ENCODE measurements at regions not wholly inside any gene's neighbourhood (a gene's known extent, or its start where the extent isn't known, plus 50 kb on each side); places are given as distances from the start of the nearest gene placed in this dataset.
"Not testable (repeated sequence)": the region's sequence is repeated elsewhere in the genome, so short reads cannot be mapped to it uniquely, and the experiment has no call there.

DNA sequence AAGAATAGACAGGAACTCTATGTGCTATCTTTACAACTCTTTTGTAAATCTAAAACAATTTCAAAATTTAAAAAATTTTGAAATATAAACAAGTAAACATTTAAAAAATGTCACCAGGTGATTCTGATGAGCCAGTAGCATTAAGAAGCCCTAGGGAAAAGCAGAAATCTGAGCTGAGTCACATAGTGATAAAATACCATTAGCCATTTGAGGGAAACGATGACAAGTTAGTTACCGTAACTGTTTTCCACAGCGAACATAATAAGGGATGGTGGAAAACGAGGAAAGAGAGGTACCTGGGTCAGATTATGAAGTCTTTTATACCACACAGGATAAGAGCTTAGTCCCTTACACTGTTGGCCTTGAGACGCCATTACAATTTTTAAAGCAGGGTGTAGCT, 55.5 kb downstream of the PRR15 start:
- DNase-seq (ENCODE audit: low read depth in 2 of 2): no peak

GRCh38 chr7:29619848-29620555, 56.4 kb downstream of the PRR15 start:
- no peak for DNase-seq (ENCODE audit: low read depth in 2 of 2)

DNA sequence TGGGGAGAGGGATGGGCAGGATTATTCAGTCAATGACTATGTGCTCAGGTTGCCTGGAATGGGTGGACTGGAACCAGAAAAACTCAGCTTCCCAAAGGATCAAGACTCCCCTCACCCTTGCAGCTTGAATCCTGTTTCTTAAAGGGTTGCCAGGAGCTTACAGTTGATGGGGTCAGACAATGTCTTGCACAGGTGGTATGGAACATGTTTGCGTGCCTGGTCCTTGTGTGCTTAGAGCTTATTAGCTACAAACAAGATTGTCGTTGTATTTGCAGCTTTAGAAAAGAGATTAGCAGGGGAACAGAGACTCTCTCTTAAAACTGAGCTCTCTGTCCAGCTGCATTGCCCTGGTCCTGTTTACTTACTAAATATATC, 56.9 kb downstream of the PRR15 start:
- no peak for DNase-seq (ENCODE audit: low read depth in 2 of 2)

DNA sequence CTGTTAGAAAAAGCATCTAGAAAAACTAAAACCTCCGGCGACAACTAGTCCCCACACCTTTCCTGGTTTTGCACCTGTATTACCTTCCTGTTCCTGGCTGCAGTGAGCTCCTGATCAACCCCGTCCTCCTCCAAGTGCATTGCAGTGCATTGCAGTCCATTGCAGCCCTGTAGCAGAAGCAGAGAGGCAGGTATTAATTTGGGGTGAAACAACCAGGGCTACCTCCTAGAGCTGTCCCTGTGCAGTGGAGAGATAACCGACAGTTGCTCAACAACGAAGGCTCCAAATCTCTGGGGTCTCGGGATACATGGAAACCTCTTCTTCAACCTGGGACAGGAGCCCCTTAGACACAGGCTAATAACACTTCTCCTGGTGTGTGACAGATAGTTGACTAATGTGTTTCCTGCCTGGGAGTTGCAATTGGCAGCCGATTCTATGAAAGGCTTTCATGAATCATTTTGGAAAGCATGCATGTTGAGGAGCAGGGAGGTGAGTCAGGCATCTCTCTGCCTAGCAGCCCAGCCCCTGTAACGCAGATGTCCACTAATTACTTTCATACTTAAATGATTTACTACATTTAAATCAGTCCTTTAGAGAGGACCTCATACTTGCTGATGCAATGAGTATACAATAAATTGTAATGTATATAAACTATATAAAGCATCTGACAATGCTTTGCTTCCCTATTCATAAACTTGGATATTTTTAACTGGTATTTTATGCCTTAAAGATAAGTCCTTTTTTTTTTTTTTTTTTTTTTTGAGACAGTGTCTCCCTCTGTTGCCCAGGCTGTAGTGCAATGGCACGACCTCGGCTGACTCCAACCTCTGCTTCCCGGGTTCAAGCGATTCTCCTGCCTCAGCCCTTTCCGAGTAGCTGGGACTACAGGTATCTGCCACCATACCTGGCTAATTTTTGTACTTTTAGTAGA, 59.0 kb downstream of the PRR15 start:
- DNase-seq (ENCODE audit: low read depth in 2 of 2): peak; percentile 95 to 96

- no peak for DNase-seq (ENCODE audit: low read depth in 2 of 2)
These were observed 60.3 kb downstream of the PRR15 start for GRCh38 chr7:29623973-29624372.

DNA sequence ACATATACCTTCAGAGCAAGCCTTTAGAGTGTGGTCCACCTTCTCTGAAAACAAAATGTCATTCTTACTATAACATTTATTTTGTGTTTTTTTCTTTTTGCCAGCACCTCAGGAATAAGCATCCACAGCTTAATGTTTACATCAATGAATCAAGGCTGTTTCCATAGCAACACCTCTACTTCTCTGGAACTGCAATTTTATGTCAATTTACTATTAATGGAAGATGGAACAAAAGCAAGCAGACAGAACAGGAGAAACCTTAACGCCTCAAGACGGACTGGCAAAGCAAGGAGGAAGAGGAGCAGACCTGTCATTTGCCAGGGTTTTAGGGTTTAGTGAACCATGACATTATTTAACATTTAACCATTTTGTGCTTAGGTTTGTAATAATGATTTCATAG, 63.1 kb downstream of the PRR15 start:
- no peak for DNase-seq (ENCODE audit: low read depth in 2 of 2)

GRCh38 chr7:29627631-29628030, 64.0 kb downstream of the PRR15 start:
- no peak for DNase-seq (ENCODE audit: low read depth in 2 of 2)

DNA sequence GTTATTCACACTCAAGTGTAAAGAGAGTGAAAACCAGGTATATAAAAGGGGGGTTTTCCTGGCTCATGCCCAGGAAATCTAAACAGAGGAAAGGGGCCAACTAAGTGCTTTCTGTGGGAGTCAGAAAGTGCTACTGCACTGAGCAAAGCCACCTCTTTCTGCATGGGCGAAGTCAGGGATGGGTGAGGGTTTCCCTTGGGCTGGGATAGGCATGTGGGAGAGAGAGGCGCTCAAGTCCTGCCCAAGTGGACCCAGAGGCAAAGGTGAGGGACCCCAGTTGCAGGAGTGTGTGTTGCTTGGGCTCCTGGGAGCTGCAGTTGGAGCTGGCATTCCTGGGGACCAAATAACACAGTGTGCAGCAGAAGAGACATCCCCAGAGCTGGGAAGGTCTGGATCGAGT, 65.9 kb downstream of the PRR15 start:
- DNase-seq (ENCODE audit: low read depth in 2 of 2): no peak

DNA sequence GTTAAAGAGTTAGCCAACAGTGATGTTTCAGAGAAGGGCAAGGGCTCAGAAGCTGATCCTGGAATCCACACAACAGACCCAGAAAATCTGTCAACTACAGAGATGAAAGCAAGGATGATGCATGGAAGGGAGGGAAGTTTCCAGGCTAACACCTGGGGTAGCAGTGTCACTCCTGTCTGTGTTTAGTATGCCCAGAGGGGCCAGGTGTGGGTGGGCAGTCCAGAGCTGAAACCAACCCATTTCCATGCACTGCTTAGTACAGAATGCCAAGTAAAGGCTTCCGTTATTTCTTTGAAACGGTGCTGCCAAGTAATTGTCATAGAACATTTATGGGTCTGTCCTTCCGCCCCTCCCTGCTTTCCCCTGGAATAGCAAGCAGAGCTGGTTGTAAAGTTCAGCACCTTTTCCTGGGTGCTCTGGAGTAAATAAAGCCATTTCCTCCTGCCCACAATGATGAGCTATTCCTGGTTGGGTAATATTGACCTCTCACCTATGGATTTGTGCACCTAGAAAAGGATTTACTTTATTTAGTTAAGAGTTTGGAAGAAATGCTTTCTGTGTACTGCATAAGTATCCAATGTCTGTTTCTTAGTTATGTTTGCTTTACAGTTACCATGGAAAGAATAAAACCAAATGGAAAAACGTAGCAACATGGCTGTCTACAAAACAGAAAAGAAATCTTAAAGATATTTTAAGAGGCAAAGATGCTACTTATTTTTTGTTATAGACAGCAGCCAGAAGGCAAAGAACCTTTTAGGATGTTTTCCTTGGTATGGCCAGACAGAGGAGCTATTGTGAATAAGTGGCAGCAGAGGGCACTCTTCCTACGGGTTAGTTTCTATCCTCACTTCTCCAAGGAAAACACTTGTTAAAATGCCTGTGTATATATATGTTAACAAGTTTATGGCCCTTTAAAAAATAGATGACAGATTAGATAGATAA, 71.7 kb downstream of the PRR15 start:
- not testable (repeated sequence) for DNase-seq (ENCODE audit: low read depth in 2 of 2)

DNA sequence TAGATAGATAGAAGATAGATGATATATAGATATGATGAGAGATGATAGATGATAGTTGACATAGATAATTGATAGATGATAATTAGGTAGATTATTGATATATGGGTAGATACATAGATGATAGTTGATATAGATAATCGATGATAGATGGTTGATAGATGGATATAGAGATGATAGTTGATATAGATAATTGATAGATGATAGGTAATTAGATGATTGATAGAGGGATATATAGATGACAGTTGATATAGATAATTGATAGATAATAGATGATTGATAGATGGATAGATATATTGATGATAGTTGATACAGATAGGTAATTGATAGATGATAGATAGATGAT, 72.3 kb downstream of the PRR15 start:
- DNase-seq (ENCODE audit: low read depth in 2 of 2): no peak

- DNase-seq (ENCODE audit: low read depth in 2 of 2): no peak
These were observed 73.7 kb downstream of the PRR15 start for GRCh38 chr7:29637374-29637773.

DNA sequence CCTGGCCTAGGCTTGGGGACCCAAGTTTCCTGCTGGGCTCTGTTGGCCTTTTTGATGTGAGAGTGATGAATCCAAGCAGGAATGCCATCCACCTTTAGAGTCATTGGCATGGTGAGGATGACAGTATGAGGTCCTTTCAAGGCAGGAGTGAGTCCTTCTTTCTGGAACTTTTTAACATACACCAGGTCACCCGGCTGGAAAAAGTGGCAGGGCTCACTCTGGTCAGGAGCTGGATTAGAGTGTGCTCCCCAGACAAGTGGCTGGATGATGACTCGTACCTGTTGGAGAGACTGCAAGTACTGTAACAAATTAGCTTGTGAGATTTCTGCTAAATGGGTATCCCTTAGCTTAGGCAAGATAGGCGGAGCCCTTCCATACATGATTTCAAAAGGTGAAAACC, 75.2 kb downstream of the PRR15 start:
- not testable (repeated sequence) for DNase-seq (ENCODE audit: low read depth in 2 of 2)

DNA sequence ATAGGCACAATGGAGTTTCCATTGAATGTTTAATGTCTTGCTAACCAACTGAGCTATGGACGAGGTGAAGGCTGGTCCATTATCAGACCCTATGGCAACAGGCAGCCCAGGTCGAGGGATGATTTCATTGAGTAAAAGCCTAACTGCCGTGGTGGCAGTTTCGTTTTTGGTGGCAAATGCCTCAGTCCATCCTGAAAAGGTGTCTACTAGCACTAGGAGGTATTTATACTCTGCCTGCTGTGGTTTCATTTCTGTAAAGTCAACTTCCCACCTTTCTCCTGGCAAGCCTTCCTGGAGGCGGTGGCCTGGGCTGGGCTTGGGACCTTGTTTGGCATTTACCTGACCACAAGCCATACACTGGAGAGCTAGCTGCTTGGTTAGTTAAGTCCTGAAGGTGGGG, 75.8 kb downstream of the PRR15 start:
- no peak for DNase-seq (ENCODE audit: low read depth in 2 of 2)

GRCh38 chr7:29639886-29640595, 76.4 kb downstream of the PRR15 start:
- no peak for DNase-seq (ENCODE audit: low read depth in 2 of 2)

DNA sequence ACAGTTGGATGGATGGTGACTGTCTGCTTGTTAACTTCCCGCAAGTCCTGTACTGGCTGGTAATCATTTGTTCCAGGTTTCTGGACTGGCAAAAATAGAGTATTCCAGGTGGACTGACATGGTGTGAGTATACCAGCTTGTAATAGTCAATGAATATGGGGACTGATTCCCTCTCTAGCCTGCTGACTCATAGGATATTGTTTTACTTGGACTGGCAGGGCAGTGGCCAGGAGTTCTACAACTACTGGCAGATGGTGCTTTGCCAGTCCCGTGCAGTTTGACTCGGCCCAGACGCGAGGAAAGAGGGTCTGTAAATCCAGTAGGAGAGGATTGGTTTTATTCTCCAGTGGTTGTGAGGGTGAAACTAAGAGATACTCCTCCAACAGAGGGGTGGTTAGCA, 78.0 kb downstream of the PRR15 start:
- no peak for DNase-seq (ENCODE audit: low read depth in 2 of 2)

- DNase-seq (ENCODE audit: low read depth in 2 of 2): peak in 1 of 2 experiments; percentile 4
These were observed 79.0 kb downstream of the PRR15 start for GRCh38 chr7:29642494-29643155.

DNA sequence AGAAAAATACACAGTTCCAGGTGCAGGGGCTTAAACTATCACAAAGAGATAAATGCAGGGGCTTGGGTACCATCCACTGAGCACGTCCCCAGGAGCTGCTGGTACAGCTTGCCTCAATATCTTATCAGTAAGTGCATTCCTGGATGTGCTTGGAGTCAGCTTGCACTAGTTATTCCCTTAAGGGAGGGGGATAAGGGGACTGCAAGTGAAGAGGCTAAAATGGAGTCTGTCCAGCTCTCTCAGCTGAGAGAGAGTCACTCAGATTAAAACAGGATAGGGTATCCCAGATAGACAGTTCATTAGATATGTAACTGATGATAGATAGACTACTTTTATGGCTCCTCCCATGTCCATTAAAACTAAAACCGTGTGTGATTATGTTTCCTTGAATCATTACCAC, 82.5 kb downstream of the PRR15 start:
- DNase-seq (ENCODE audit: low read depth in 2 of 2): not testable (repeated sequence)

- DNase-seq (ENCODE audit: low read depth in 2 of 2): no peak
These were observed 83.5 kb downstream of the PRR15 start for GRCh38 chr7:29647020-29647654.

DNA sequence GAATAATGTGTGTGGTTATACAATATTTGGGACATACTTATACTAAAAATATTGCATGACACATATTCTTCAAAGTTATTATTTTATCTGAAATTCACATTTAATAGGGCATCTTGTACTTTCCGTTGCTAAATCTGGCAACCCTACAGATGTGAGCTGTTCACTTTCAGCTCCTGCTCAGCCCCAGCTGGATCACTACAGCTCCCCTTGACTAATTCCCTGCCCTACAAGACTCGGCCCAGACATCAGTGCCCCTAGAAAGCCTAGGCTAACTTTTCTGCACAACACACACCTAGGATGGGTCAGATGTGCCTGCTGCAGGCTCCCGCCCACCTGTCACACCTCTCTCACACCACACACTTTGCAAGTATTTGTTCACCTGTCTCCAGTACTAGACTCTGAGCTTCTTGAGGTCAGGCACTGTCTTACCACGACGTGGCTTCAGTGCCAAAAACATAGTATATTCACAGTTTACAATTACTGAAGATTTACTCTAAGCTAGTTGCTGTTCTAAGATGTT, 84.1 kb downstream of the PRR15 start:
- DNase-seq (ENCODE audit: low read depth in 2 of 2): not testable (repeated sequence)

DNA sequence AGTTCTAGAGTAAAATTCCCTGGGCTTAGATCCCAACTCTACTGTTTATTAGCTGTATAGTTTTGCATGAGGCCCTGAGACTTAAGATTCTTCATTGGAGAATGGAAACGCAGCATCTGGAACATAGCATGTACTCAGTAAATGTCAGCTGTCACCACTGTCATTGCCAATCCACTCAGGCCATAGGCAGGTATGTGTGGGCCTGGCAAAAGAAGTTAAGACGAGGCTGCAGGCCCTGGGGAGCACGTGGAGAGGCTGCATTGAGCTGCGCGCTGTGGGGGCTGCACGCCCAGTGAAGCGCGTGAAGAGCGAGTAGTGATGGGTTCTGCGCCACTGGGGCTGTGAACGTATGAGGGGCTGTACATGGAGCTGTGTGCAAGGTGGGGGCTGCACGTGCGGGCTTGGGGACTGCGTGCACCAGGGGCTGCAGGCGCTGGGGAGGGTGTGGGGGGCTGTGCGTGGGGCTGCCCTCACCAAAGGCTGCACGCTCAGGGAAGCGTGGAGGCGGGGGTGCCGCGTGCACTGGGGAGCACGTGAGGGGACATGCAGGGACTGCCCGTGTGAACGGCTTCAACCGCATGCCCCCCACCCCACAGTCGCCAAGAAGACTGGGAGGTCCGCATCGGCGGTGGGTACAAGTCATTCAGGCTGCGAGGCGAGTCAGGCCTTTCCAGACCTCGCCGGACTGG, 85.5 kb downstream of the PRR15 start:
- no peak for DNase-seq (ENCODE audit: low read depth in 2 of 2)

Data from fibroblast of skin of left quadriceps (primary cell).